H9 (cell line): ENCODE measurements at regions not wholly inside any gene's neighbourhood (a gene's known extent, or its start where the extent isn't known, plus 50 kb on each side); places are given as distances from the start of the nearest gene placed in this dataset.

ENCODE experiments used
- DNase-seq: peaks from one replicate; pipeline ENCODE4 v3.0.0-alpha.2; 2017
- H2AFZ ChIP-seq: one replicate; pipeline ENCODE4 v1.6.1; 2013; ENCODE audit warnings: mild to moderate bottlenecking, low read length, control low read depth, moderate library complexity
- H2AK5ac ChIP-seq: 2 replicates; pipeline ENCODE4 v1.6.1; 2013; ENCODE audit warnings: low read length, control low read depth, mixed read lengths; ENCODE audit not compliant: insufficient read length
- H2BK120ac ChIP-seq: one replicate; pipeline ENCODE4 v1.6.1; 2013; ENCODE audit warnings: low read depth, mild to moderate bottlenecking, low read length, control low read depth, inconsistent platforms; ENCODE audit not compliant: poor library complexity, severe bottlenecking
- H2BK12ac ChIP-seq: 2 replicates; pipeline ENCODE4 v1.6.1; 2013; ENCODE audit warnings: low read length, control low read depth, mixed read lengths, low read depth; ENCODE audit not compliant: insufficient read length
- H2BK15ac ChIP-seq: 2 replicates; pipeline ENCODE4 v1.6.1; 2013; ENCODE audit warnings: low read depth, low read length, control low read depth
- H2BK20ac ChIP-seq: one replicate; pipeline ENCODE4 v1.6.1; 2013; ENCODE audit warnings: low read depth, mild to moderate bottlenecking, low read length, control low read depth, inconsistent platforms; ENCODE audit not compliant: poor library complexity, severe bottlenecking
- H2BK5ac ChIP-seq: 2 replicates; pipeline ENCODE4 v1.6.1; 2013; ENCODE audit warnings: low read length, control low read depth, mixed read lengths; ENCODE audit not compliant: insufficient read length
- H3K14ac ChIP-seq: 2 replicates; pipeline ENCODE4 v1.6.1; 2013; ENCODE audit warnings: low read length, control low read depth; ENCODE audit not compliant: insufficient read depth
- H3K18ac ChIP-seq: 2 replicates; pipeline ENCODE4 v1.6.1; 2013; ENCODE audit warnings: low read depth, mild to moderate bottlenecking, mixed read lengths, low read length, control low read depth; ENCODE audit not compliant: insufficient read length
- H3K23ac ChIP-seq: 2 replicates; pipeline ENCODE4 v1.6.1; 2013; ENCODE audit warnings: low read length, control low read depth, mixed read lengths, low read depth; ENCODE audit not compliant: insufficient read length
- H3K23me2 ChIP-seq: 2 replicates; pipeline ENCODE4 v1.6.1; 2013; ENCODE audit warnings: low read depth, mild to moderate bottlenecking, mixed read lengths, low read length, control low read depth; ENCODE audit not compliant: insufficient read length, poor library complexity, severe bottlenecking
- H3K27ac ChIP-seq: 2 replicates; pipeline ENCODE4 v1.5.1; 2013; ENCODE audit warnings: low read length, control low read depth, mixed read lengths, low read depth; ENCODE audit not compliant: insufficient read length
- H3K27me3 ChIP-seq: 2 replicates; pipeline ENCODE4 v1.6.1; 2013; ENCODE audit warnings: low read length, control low read depth, inconsistent platforms; ENCODE audit not compliant: insufficient read depth
- H3K4ac ChIP-seq: 2 replicates; pipeline ENCODE4 v1.6.1; 2013; ENCODE audit warnings: low read depth, mild to moderate bottlenecking, control low read depth, inconsistent platforms, low read length, moderate library complexity
- H3K4me1 ChIP-seq: 2 replicates; pipeline ENCODE4 v1.6.1; 2013; ENCODE audit warnings: low read length, control low read depth, inconsistent platforms; ENCODE audit not compliant: insufficient read depth
- H3K4me2 ChIP-seq: 2 replicates; pipeline ENCODE4 v1.6.1; 2013; ENCODE audit warnings: low read length, control low read depth, mixed read lengths; ENCODE audit not compliant: insufficient read length, insufficient read depth
- H3K56ac ChIP-seq: 2 replicates; pipeline ENCODE4 v1.6.1; 2013; ENCODE audit warnings: low read depth, mild to moderate bottlenecking, mixed read lengths, low read length, control low read depth; ENCODE audit not compliant: insufficient read length
- H3K79me1 ChIP-seq: 2 replicates; pipeline ENCODE4 v1.6.1; 2013; ENCODE audit warnings: low read depth, mild to moderate bottlenecking, moderate library complexity, low read length, control low read depth, inconsistent platforms; ENCODE audit not compliant: insufficient read depth, poor library complexity, severe bottlenecking
- H3K79me2 ChIP-seq: 2 replicates; pipeline ENCODE4 v1.6.1; 2013; ENCODE audit warnings: low read length, control low read depth, inconsistent platforms; ENCODE audit not compliant: insufficient read depth
- H3K9ac ChIP-seq: 2 replicates; pipeline ENCODE4 v1.6.1; 2013; ENCODE audit warnings: low read length, control low read depth, mixed read lengths; ENCODE audit not compliant: insufficient read length; ENCODE audit errors: extremely low read depth
- H3K9me3 ChIP-seq: one replicate; pipeline ENCODE4 v1.6.1; 2013; ENCODE audit warnings: low read depth, low read length, inconsistent platforms; ENCODE audit not compliant: control insufficient read depth
- H3T11ph ChIP-seq: one replicate; pipeline ENCODE4 v1.6.1; 2013; ENCODE audit warnings: mild to moderate bottlenecking, low read length, control low read depth, inconsistent platforms
- H4K20me1 ChIP-seq: one replicate; pipeline ENCODE4 v1.6.1; 2013; ENCODE audit not compliant: control insufficient read depth, insufficient read length, insufficient read depth
- H4K5ac ChIP-seq: 2 replicates; pipeline ENCODE4 v1.6.1; 2013; ENCODE audit warnings: low read depth, mild to moderate bottlenecking, mixed read lengths, low read length, control low read depth; ENCODE audit not compliant: insufficient read length
- H4K8ac ChIP-seq: replicated peaks from 2 replicates; pipeline ENCODE4 v1.6.1; 2013; ENCODE audit warnings: low read length, control low read depth, mixed read lengths, low read depth; ENCODE audit not compliant: insufficient read length
- H4K91ac ChIP-seq: 2 replicates; pipeline ENCODE4 v1.6.1; 2013; ENCODE audit warnings: low read depth, mild to moderate bottlenecking, moderate library complexity, mixed read lengths, low read length, control low read depth; ENCODE audit not compliant: insufficient read length
- H3K27ac Mint-ChIP-seq, 3 experiments: 2 replicates in 2 of 3; 3 replicates in 1 of 3; pipeline ENCODE4 v1.8.0; 2020 to 2021; ENCODE audit warnings: mixed read lengths in 3 of 3, mild to moderate bottlenecking in 1 of 3, moderate library complexity in 1 of 3
- H3K27me3 Mint-ChIP-seq: 2 replicates; pipeline ENCODE4 v1.8.0; 2021; ENCODE audit warnings: low read depth, mild to moderate bottlenecking, moderate library complexity, mixed read lengths
- H3K36me3 Mint-ChIP-seq, 3 experiments: 2 replicates in 2 of 3; 3 replicates in 1 of 3; pipeline ENCODE4 v1.8.0; 2020 to 2021; ENCODE audit warnings: low read depth in 3 of 3, mixed read lengths in 3 of 3; ENCODE audit not compliant: insufficient read depth in 1 of 3
- H3K4me1 Mint-ChIP-seq, 2 experiments: 2 replicates each; pipeline ENCODE4 v1.8.0; 2020; ENCODE audit warnings: mixed read lengths in 2 of 2
- H3K4me3 Mint-ChIP-seq, 2 experiments: 2 replicates in 1 of 2; 3 replicates in 1 of 2; pipeline ENCODE4 v1.8.0; 2020 to 2021; ENCODE audit warnings: mild to moderate bottlenecking in 2 of 2, mixed read lengths in 2 of 2, moderate library complexity in 1 of 2
- H3K9me3 Mint-ChIP-seq, 2 experiments: 2 replicates in 1 of 2; 3 replicates in 1 of 2; pipeline ENCODE4 v1.8.0; 2020; ENCODE audit warnings: mild to moderate bottlenecking in 2 of 2, mixed read lengths in 2 of 2, moderate library complexity in 1 of 2
- WGBS: extraction: QIAGEN DNeasy Blood & Tissue Kit; methylation state at CpG from one replicate; pipeline ENCODE4 v1.1.7; 2013; ENCODE audit warnings: missing lambda C conversion rate, low lambda C conversion rate, mixed read lengths; ENCODE audit not compliant: insufficient read length; ENCODE audit errors: extremely low coverage; 5-methylcytosine and 5-hydroxymethylcytosine counted together
- TF ChIP-seq, protein P1 (sequence below): fragments of 200-600 bp; sonication (generic); conservative IDR thresholded peaks from 3 replicates; pipeline ENCODE4 v1.8.0; 2021; ENCODE audit warnings: antibody characterized with exemption, mild to moderate bottlenecking

DNA sequence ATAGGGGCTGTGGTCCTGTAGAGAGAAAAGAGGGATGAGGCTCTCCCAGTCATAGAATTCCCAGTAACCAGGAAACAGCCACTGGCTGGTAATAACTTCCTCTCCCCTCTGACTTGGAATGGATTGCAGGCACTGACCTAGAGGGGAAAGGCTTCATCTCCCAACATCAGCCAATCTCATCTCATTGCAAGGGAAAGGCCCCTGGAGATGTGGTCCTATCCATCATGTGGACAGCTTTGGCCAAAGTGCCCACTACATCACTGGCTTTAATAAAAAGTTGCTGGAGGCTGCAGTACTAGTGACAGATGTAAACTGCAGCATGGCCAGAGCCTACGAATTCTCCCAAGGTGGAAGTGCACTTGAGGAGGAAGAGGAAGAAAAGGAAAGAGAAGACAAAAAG, 820.5 kb upstream of the CELF4 start:
- no CpG with 5 or more reads among the region's 1 CpG for WGBS

More for the DNA sequence above, 820.5 kb upstream of the CELF4 start:
- Histone ChIP-seq H2BK20ac (no peak overlapping the region), H4K91ac (no peak overlapping the region), H3K79me2 (no peaks in the 10 kb centered on the region), H2AK5ac (no peak overlapping the region), H3K27ac (no peak overlapping the region), H3T11ph (no peak overlapping the region), H4K8ac (no peak overlapping the region), H3K14ac (no peak overlapping the region), H3K9me3 (no peaks in the 10 kb centered on the region), H3K4me2 (no peak overlapping the region), H3K23me2 (no peaks in the 10 kb centered on the region), H2AFZ (no peak overlapping the region), H3K9ac (no peak overlapping the region), H3K56ac (no peak overlapping the region), H3K18ac (no peak overlapping the region), H3K27me3 (no peaks in the 10 kb centered on the region), H2BK15ac (no peak overlapping the region), H3K79me1 (no peaks in the 10 kb centered on the region), H4K5ac (no peak overlapping the region), H2BK12ac (no peak overlapping the region), H3K23ac (no peak overlapping the region), H3K4me1 (no peaks in the 10 kb centered on the region), H2BK5ac (no peak overlapping the region), H4K20me1 (no peaks in the 10 kb centered on the region), H3K4ac (no peak overlapping the region), H2BK120ac (no peak overlapping the region)
- no peaks in the 10 kb centered on the region for H3K4me1 Mint-ChIP-seq
- H3K27ac Mint-ChIP-seq: no peak overlapping the region
- H3K36me3 Mint-ChIP-seq: no peaks in the 10 kb centered on the region
- H3K27me3 Mint-ChIP-seq: no peaks in the 10 kb centered on the region
- no peaks in the 10 kb centered on the region for H3K9me3 Mint-ChIP-seq
- TF ChIP-seq, protein P1, sequence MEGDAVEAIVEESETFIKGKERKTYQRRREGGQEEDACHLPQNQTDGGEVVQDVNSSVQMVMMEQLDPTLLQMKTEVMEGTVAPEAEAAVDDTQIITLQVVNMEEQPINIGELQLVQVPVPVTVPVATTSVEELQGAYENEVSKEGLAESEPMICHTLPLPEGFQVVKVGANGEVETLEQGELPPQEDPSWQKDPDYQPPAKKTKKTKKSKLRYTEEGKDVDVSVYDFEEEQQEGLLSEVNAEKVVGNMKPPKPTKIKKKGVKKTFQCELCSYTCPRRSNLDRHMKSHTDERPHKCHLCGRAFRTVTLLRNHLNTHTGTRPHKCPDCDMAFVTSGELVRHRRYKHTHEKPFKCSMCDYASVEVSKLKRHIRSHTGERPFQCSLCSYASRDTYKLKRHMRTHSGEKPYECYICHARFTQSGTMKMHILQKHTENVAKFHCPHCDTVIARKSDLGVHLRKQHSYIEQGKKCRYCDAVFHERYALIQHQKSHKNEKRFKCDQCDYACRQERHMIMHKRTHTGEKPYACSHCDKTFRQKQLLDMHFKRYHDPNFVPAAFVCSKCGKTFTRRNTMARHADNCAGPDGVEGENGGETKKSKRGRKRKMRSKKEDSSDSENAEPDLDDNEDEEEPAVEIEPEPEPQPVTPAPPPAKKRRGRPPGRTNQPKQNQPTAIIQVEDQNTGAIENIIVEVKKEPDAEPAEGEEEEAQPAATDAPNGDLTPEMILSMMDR: no peak
- H3K4me3 Mint-ChIP-seq: no peak overlapping the region
- no peak for DNase-seq
